ENCODE measurements at regions not wholly inside any gene's neighbourhood (a gene's known extent, or its start where the extent isn't known, plus 50 kb on each side); places are given as distances from the start of the nearest gene placed in this dataset.

DNA sequence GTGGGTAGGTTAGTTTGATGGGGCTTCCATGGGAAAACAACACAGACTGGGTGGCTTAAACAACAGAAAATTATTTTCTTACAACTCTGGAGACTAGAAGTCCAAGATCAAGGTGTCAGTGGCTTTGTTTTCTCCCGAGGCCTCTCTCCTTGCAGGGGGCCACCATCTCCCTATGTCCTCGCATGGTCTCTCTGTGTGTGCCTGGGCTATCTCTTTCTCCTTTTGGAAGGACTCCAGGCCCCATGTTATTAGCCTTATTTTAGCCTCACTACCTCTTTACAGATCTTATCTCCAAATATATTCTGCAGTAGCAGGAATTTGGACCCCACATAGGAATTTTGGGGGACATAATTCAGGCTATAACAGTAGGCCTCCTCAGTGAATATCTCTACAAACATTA is 372.7 kb upstream of the FAT3 start:
- Mint-ChIP-seq H3K4me3 (no peak overlapping the region), H3K9me3 (no peaks in the 10 kb centered on the region), H3K27ac (no peak overlapping the region), H3K4me1 (no peaks in the 10 kb centered on the region), H3K27me3 (ENCODE audit: low read depth, poor library complexity) (peaks cover 8% of the 10 kb centered on the region), H3K36me3 (ENCODE audit: low read depth) (no peaks in the 10 kb centered on the region)
- DNase-seq: no peak
- no peak for TF ChIP-seq CTCF (IDR thresholded peaks at IDR 0.05)

DNA sequence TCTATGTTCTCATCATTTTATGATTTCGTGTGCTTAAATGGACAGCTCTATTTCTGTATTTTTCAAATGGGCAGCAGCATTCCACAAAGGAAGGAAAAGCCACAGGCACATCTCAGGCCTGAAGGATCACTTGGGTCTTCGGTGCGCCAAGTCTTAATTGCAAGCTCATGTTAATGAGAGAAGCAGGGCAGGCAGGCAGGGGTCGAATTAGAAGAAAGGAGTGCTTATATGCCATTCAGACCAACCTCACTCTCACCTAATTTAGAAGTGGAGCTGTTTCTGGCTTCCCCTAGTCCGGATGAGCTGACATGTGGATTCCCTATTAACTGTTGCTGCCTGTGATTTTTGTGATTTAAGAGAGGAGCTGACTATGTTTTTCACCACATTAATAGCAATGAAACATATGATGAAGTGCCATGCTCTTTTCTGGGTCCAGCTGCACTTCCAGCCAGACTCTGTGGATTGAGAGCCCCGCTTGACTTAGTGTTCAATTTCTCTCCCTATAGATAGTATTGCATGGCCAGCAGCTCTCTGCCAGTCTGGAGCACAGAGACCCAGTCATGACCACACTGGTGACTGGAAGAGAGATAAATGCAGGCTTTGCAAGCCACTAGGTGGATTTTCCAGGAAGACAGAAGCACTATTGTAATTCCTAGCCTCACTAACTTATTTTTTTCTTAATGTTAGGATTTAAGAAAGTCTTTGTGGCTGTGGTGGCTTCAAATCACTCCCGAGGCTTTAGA is 373.9 kb upstream of the FAT3 start:
- Mint-ChIP-seq H3K27me3 (ENCODE audit: low read depth, poor library complexity) (peaks cover 8% of the 10 kb centered on the region), H3K4me1 (no peaks in the 10 kb centered on the region), H3K27ac (no peak overlapping the region), H3K36me3 (ENCODE audit: low read depth) (no peaks in the 10 kb centered on the region), H3K9me3 (no peaks in the 10 kb centered on the region), H3K4me3 (no peak overlapping the region)
- no peak for DNase-seq
- no peak for TF ChIP-seq CTCF (IDR thresholded peaks at IDR 0.05)

GRCh38 chr11:91850021-91850420 is 374.6 kb upstream of the FAT3 start:
- H3K4me1 Mint-ChIP-seq: no peaks in the 10 kb centered on the region
- no peak overlapping the region for H3K27ac Mint-ChIP-seq
- H3K36me3 Mint-ChIP-seq (ENCODE audit: low read depth): no peaks in the 10 kb centered on the region
- peaks cover 8% of the 10 kb centered on the region for H3K27me3 Mint-ChIP-seq (ENCODE audit: low read depth, poor library complexity)
- no peak overlapping the region for H3K4me3 Mint-ChIP-seq
- no peak for DNase-seq
- no peak for TF ChIP-seq CTCF (IDR thresholded peaks at IDR 0.05)
- H3K9me3 Mint-ChIP-seq: no peaks in the 10 kb centered on the region

DNA sequence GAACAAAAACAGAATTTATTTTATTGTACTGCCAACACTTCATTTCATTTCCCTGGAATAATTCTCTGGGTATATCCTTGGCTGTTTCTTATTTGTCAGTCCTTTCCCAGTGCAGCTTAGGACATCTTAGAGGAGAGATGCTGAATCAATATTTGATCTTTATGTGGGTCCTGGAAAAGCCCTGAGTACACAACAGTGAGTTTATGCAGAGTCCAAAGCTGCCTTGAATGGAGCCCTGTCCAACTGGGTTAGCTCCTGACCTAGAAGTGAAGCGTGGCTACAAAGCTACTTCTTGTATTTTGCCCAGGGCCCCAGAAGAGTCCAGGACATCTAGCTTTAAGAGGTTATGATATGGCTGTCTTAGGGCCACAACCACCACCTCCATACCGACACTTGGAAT is 378.0 kb upstream of the FAT3 start:
- Mint-ChIP-seq H3K27me3 (ENCODE audit: low read depth, poor library complexity) (peaks cover 8% of the 10 kb centered on the region), H3K4me1 (peaks cover 5% of the 10 kb centered on the region), H3K4me3 (no peak overlapping the region), H3K9me3 (no peaks in the 10 kb centered on the region), H3K27ac (no peak overlapping the region), H3K36me3 (ENCODE audit: low read depth) (no peaks in the 10 kb centered on the region)
- no peak for TF ChIP-seq CTCF (IDR thresholded peaks at IDR 0.05)
- no peak for DNase-seq

DNA sequence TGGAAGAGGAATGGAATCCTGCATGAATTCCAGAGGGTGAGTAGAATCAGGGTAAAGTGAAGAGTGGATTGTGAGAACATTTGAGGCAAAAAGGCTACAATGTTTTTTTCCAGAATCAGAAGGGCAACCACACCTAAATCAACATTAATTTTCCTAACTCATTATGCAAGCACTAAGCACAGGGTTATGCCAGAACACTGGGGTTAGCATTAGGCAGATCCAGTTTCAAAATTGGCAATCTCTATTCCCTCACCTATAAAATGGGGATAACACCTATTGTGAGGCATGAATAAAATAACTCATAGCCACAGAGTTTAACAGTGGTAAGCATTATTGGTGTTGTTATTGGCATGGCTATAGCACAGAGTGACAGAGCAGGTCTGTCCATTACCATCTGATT is 378.6 kb upstream of the FAT3 start:
- Mint-ChIP-seq H3K36me3 (ENCODE audit: low read depth) (no peaks in the 10 kb centered on the region), H3K9me3 (no peaks in the 10 kb centered on the region), H3K4me1 (peaks cover 5% of the 10 kb centered on the region)

More for the DNA sequence above, 378.6 kb upstream of the FAT3 start:
- no peak for TF ChIP-seq CTCF (IDR thresholded peaks at IDR 0.05)
- H3K4me3 Mint-ChIP-seq: no peak overlapping the region
- no peak overlapping the region for H3K27ac Mint-ChIP-seq
- peaks cover 11% of the 10 kb centered on the region for H3K27me3 Mint-ChIP-seq (ENCODE audit: low read depth, poor library complexity)
- DNase-seq: no peak

Data from nephron progenitor cell (in vitro differentiated cells).